ENCODE measurements at regions not wholly inside any gene's neighbourhood (a gene's known extent, or its start where the extent isn't known, plus 50 kb on each side); places are given as distances from the start of the nearest gene placed in this dataset.

DNA sequence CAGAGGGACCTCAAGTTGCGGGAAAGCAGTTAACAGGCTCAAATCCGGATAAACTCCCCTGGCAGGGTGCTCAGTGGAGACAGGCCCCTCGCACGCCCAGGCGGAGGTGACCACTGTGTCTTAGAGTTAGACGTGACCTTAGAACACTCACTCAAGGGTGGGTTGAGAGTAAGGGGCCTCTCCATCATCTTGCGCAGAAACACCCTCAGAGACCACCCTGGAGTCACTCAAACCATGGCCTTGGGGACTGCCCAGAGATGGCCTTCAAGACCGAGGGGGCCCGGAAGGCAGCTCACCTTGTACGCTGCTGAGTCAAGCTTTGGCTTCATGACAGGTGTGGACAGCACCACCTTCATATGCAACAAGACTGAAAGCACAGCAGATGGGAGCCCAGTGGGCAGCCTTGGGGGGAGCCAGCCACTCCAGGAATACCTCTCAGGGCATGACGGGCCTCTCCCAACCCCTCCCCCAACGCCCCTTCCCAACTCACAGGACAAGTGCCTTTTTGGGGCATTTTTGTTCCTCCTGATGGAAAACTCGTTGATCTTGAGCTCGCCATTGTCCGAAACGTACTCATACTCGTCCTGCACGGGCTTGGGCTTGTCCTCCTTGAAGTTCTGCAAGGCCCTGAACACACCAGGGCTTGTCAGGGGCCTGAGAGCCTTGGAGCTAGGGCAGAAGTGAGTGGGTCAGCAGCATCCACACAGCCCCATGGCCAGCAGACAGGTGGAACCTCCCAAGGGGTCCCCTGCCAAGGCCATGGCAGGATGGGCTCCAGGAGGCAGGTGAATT, 229.2 kb downstream of the TUBA3C start:
- Histone ChIP-seq H2AFZ (ENCODE audit: low read depth, low read length, poor library complexity, severe bottlenecking) (no peak overlapping the region), H3K27ac (ENCODE audit: low read depth, low read length) (no peak overlapping the region), H3K79me2 (ENCODE audit: insufficient read depth, low read length) (no peaks in the 10 kb centered on the region), H3K9me2 (ENCODE audit: insufficient read depth) (no peaks in the 10 kb centered on the region), H3K9me3 (ENCODE audit: control insufficient read depth in 1 of 2, insufficient read depth in 1 of 2, low read depth in 1 of 2, low read length in 2 of 2) (peaks cover 0 to 38% of the 10 kb centered on the region in 2 experiments; a peak in 2 of 4 replicates), H3K4me1 (ENCODE audit: control insufficient read depth in 1 of 2, insufficient read depth in 2 of 2, low read length in 2 of 2) (no peaks in the 10 kb centered on the region), H3K36me3 (ENCODE audit: control insufficient read depth in 1 of 2, insufficient read depth in 2 of 2, low read length in 2 of 2) (no peaks in the 10 kb centered on the region), H3K4me3 (replicated peaks in 1 of 2; ENCODE audit: low read depth in 1 of 2, low read length in 2 of 2) (no peak overlapping the region), H3K9ac (ENCODE audit: low read length) (no peak overlapping the region), H4K20me1 (ENCODE audit: insufficient read depth) (no peaks in the 10 kb centered on the region), H3K4me2 (ENCODE audit: low read length) (no peak overlapping the region), H3K27me3 (ENCODE audit: insufficient read depth, low read length) (no peaks in the 10 kb centered on the region)
- BruUV-seq (replicated peaks), result no TSS peak
- ChIA-PET CTCF (no interaction called here), RAD21 (ENCODE audit: low non-redundant PET in 1 of 2, low total read pairs in 2 of 2, uncharacterized antibody in 2 of 2, unreplicated experiment in 2 of 2) (no interaction called here), POLR2A (no interaction called here)
- ATAC-seq, result no peak
- intact Hi-C loops (cut with micrococcal nuclease), result no loop called here
- no peak for DNase-seq (ENCODE audit: low read depth, low spot score)
- TF ChIP-seq SP1 (IDR thresholded peaks at IDR 0.05; ENCODE audit: low read depth), result no peak
- TF ChIP-seq FOSL1 (IDR thresholded peaks at IDR 0.05; ENCODE audit: low read depth), result no peak
- TF ChIP-seq RAD21 (IDR thresholded peaks at IDR 0.05; ENCODE audit: low read depth), result no peak
- TF ChIP-seq YY1 (IDR thresholded peaks at IDR 0.05; ENCODE audit: extremely low read depth, insufficient replicate concordance, low read depth, low read length), result no peak
- no peak for TF ChIP-seq ZNF274 (IDR thresholded peaks at IDR 0.05; ENCODE audit: low read depth, low read length)
- no peak for TF ChIP-seq EZH2 (IDR thresholded peaks at IDR 0.05)
- TF ChIP-seq CBX3 (IDR thresholded peaks at IDR 0.05; ENCODE audit: low read depth), result no peak
- TF ChIP-seq ZFX (IDR thresholded peaks at IDR 0.05), result no peak
- TF ChIP-seq ATF3 (IDR thresholded peaks at IDR 0.05), result no peak
- no peak for TF ChIP-seq JUND (IDR thresholded peaks at IDR 0.05)
- TF ChIP-seq, protein P1, sequence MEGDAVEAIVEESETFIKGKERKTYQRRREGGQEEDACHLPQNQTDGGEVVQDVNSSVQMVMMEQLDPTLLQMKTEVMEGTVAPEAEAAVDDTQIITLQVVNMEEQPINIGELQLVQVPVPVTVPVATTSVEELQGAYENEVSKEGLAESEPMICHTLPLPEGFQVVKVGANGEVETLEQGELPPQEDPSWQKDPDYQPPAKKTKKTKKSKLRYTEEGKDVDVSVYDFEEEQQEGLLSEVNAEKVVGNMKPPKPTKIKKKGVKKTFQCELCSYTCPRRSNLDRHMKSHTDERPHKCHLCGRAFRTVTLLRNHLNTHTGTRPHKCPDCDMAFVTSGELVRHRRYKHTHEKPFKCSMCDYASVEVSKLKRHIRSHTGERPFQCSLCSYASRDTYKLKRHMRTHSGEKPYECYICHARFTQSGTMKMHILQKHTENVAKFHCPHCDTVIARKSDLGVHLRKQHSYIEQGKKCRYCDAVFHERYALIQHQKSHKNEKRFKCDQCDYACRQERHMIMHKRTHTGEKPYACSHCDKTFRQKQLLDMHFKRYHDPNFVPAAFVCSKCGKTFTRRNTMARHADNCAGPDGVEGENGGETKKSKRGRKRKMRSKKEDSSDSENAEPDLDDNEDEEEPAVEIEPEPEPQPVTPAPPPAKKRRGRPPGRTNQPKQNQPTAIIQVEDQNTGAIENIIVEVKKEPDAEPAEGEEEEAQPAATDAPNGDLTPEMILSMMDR (IDR thresholded peaks at IDR 0.05 in 2 of 3, conservative IDR thresholded peaks at IDR 0.05 in 1 of 3; ENCODE audit: borderline replicate concordance in 1 of 3, insufficient read depth in 1 of 3, low read depth in 2 of 3, low read length in 2 of 3), result no peak
- TF ChIP-seq ELF1 (IDR thresholded peaks at IDR 0.05; ENCODE audit: borderline replicate concordance, low read depth), result no peak

Data from HCT116 (cell line).